ENCODE measurements at regions not wholly inside any gene's neighbourhood (a gene's known extent, or its start where the extent isn't known, plus 50 kb on each side); places are given as distances from the start of the nearest gene placed in this dataset.
A peak's percentile ranks its signal among the peaks of the same experiment; 100 is the strongest.

DNA sequence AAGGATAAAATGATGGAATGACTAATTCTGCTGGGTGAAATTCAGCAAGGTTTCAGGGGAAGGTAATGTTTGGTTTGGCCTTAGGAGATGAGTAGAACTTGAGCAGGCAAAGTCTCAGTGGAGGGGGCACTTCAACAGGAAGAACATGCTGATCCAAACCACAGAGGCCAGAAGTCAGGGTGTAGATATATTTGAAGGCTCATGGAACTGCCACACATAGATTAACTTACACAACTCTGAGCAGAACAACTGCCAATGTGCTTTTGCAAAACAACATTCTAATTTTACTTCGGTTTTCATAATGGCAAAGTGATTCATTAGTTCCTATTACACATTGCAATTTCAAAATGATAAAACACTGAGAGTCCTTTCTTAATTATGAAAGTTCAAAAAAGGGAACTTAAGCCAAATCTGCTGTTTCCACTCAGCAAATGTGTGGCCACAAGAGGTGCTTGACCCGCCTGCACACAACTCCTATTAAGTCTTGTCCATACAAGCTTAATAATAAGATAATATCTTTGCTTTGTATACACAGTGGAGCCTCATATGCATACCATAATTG, 284.8 kb downstream of the MREG start (continued):
- TF ChIP-seq, protein P1, sequence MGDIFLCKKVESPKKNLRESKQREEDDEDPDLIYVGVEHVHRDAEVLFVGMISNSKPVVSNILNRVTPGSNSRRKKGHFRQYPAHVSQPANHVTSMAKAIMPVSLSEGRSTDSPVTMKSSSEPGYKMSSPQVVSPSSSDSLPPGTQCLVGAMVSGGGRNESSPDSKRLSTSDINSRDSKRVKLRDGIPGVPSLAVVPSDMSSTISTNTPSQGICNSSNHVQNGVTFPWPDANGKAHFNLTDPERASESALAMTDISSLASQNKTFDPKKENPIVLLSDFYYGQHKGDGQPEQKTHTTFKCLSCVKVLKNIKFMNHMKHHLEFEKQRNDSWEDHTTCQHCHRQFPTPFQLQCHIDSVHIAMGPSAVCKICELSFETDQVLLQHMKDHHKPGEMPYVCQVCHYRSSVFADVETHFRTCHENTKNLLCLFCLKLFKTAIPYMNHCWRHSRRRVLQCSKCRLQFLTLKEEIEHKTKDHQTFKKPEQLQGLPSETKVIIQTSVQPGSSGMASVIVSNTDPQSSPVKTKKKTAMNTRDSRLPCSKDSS (IDR thresholded peaks at IDR 0.05; ENCODE audit: low read depth, partially characterized antibody), result no peak
- TF ChIP-seq CCAR2 (IDR thresholded peaks at IDR 0.05; ENCODE audit: low read depth, low read length), result no peak
- no peak for TF ChIP-seq MCM2 (IDR thresholded peaks at IDR 0.05; ENCODE audit: low read depth)

DNA sequence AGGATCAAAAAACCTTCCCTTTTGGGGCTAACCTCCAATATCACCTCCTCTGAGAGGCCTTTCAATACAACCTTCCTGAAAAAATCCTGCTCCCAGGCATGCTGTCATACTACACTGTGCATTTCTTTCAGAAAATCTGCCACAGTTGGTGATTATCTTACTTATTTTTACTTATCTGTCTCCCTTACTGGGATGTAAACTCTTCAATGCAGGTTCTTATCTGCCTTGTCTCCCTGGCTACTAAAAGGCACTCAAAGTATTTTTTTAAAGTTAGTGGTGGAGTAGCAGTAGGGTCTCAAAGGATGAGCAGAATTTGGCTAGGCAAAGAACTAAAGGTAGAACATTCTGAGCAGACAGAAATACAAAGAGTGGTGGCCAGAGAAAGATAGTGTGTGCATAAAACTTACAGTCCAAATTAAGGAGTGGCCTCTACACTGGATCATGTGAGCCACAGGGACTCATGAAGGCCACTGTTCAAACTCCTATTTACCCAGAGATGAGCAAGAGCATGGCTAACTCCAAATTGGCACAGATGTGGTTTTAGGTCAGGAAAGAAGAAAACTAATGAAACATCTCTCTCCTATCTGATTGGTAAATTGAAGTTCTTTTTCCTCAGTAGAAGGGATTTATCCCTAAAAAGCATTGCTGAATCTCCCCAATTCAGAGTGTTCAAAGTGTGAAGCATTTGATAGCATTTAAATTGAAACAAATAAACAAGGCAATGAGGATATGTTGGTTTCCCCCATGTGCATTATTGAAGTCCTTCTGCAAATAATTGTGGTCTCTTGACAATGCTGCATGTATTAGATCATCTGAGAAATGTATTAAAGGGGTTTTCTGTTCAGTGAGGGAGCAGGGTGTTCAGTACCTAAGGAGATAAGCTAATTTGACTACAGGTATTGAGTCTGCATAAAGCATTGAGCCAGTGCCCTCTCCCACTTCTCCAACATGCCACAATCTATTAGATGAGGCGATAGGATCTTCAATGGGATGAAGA, 285.5 kb downstream of the MREG start:
- Histone ChIP-seq H3K27ac (ENCODE audit: extremely low read depth, low read depth, low read length) (no peak overlapping the region), H3K9me1 (ENCODE audit: control insufficient read depth, insufficient read depth, low read length) (no peaks in the 10 kb centered on the region), H3K4me1 (replicated peaks in 1 of 2; ENCODE audit: control insufficient read depth in 2 of 2, insufficient read depth in 2 of 2, low read length in 2 of 2) (peaks cover 0 to 6% of the 10 kb centered on the region in 2 experiments; a peak in 1 of 5 replicates), H3K9me3 (replicated peaks; ENCODE audit: control insufficient read depth, insufficient read depth, low read depth, low read length) (no peaks in the 10 kb centered on the region), H4K20me1 (replicated peaks; ENCODE audit: control insufficient read depth, insufficient read depth, low read length) (no peaks in the 10 kb centered on the region), H3K9ac (ENCODE audit: insufficient read depth in 1 of 2, low read depth in 2 of 2, low read length in 2 of 2) (no peak overlapping the region), H3K27me3 (ENCODE audit: control insufficient read depth in 2 of 2, insufficient read depth in 2 of 2, low read length in 2 of 2) (no peaks in the 10 kb centered on the region), H3K36me3 (ENCODE audit: control insufficient read depth, insufficient read depth, low read length) (no peaks in the 10 kb centered on the region), H2AFZ (ENCODE audit: low read depth, low read length) (no peak overlapping the region), H3K4me2 (ENCODE audit: insufficient read depth, low read length) (no peak overlapping the region), H3K79me2 (ENCODE audit: control insufficient read depth, insufficient read depth, low read length) (no peaks in the 10 kb centered on the region), H3K4me3 (no peak overlapping the region)
- in situ Hi-C loops (cut with MboI) (no loop called here), intact Hi-C loops (cut with micrococcal nuclease) (no loop called here)
- TF ChIP-seq RCOR1 (IDR thresholded peaks at IDR 0.05; ENCODE audit: borderline replicate concordance in 1 of 2, low read depth in 2 of 2, low read length in 2 of 2), result peak in 1 of 2 experiments; percentile 13; a peak in 1 of 4 replicates
- peak; percentile 41 for TF ChIP-seq RFX1 (IDR thresholded peaks at IDR 0.05)
- TF ChIP-seq U2AF1 (optimal IDR thresholded peaks at IDR 0.05; ENCODE audit: low read depth, low read length), result no peak
- no TSS peak for BruUV-seq (replicated peaks)
- 89% methylated on average over 1 of the region's 1 CpG for WGBS (ENCODE audit: insufficient coverage, low coverage, missing lambda C conversion rate)
- no peak for DNase-seq (ENCODE audit: extremely low read depth in 1 of 4, low spot score in 3 of 4)
- CTCF ChIA-PET (ENCODE audit: low intra/inter-chr PET ratio), result no interaction called here
- FAIRE-seq, result no peak
- POLR2A ChIA-PET, result no interaction called here
- no peak for ATAC-seq
